NCI-H2107 treated with DMSO at 0.1 percent for 48 hours (cell line): ENCODE measurements at regions not wholly inside any gene's neighbourhood (a gene's known extent, or its start where the extent isn't known, plus 50 kb on each side); places are given as distances from the start of the nearest gene placed in this dataset.
"Not testable (repeated sequence)": the region's sequence is repeated elsewhere in the genome, so short reads cannot be mapped to it uniquely, and the experiment has no call there.

Experiments used
- DNase-seq: peaks from one replicate; lab custom pipeline; 2025; ENCODE audit not compliant: unreplicated experiment; lab: John Stamatoyannopoulos, UW

- DNase-seq = no peak
These were observed 1708.5 kb downstream of the BRINP3 start for GRCh38 chr1:188769181-188769580.

- no peak for DNase-seq
These were observed 1707.7 kb downstream of the BRINP3 start for GRCh38 chr1:188769936-188770335.

GRCh38 chr1:188778578-188778977 is 1699.1 kb downstream of the BRINP3 start:
- no peak for DNase-seq

GRCh38 chr1:188782220-188782841 is 1695.3 kb downstream of the BRINP3 start:
- DNase-seq = peak; percentile 12

- DNase-seq = no peak
These were observed 1682.7 kb downstream of the BRINP3 start for GRCh38 chr1:188794969-188795368.

GRCh38 chr1:188812153-188812552 is 1665.5 kb downstream of the BRINP3 start:
- not testable (repeated sequence) for DNase-seq

- DNase-seq = not testable (repeated sequence)
These were observed 1664.7 kb downstream of the BRINP3 start for GRCh38 chr1:188812836-188813573.

GRCh38 chr1:188817814-188818213 is 1659.8 kb downstream of the BRINP3 start:
- no peak for DNase-seq

GRCh38 chr1:188822248-188822647 is 1655.4 kb downstream of the BRINP3 start:
- peak; percentile 62 for DNase-seq

GRCh38 chr1:188825471-188825870 is 1652.2 kb downstream of the BRINP3 start:
- DNase-seq = no peak

- DNase-seq = no peak
These were observed 1650.9 kb downstream of the BRINP3 start for GRCh38 chr1:188826800-188827199.

GRCh38 chr1:188827400-188827799 is 1650.3 kb downstream of the BRINP3 start:
- no peak for DNase-seq

- DNase-seq = not testable (repeated sequence)
These were observed 1636.5 kb downstream of the BRINP3 start for GRCh38 chr1:188841111-188841696.

- no peak for DNase-seq
These were observed 1631.2 kb downstream of the BRINP3 start for GRCh38 chr1:188846468-188846867.

GRCh38 chr1:188857526-188858087 is 1620.1 kb downstream of the BRINP3 start:
- DNase-seq = no peak

GRCh38 chr1:188867614-188868013 is 1610.0 kb downstream of the BRINP3 start:
- no peak for DNase-seq

GRCh38 chr1:188871164-188871563 is 1606.5 kb downstream of the BRINP3 start:
- peak; percentile 72 for DNase-seq

GRCh38 chr1:188872376-188872775 is 1605.3 kb downstream of the BRINP3 start:
- DNase-seq = no peak

GRCh38 chr1:188877668-188878067 is 1600.0 kb downstream of the BRINP3 start:
- no peak for DNase-seq

GRCh38 chr1:188888386-188888785 is 1589.3 kb downstream of the BRINP3 start:
- DNase-seq = no peak

GRCh38 chr1:188889166-188889565 is 1588.5 kb downstream of the BRINP3 start:
- no peak for DNase-seq

- no peak for DNase-seq
These were observed 1585.7 kb downstream of the BRINP3 start for GRCh38 chr1:188891958-188892357.
